ENCODE measurements at regions not wholly inside any gene's neighbourhood (a gene's known extent, or its start where the extent isn't known, plus 50 kb on each side); places are given as distances from the start of the nearest gene placed in this dataset.
"Not testable (repeated sequence)": the region's sequence is repeated elsewhere in the genome, so short reads cannot be mapped to it uniquely, and the experiment has no call there.

DNA sequence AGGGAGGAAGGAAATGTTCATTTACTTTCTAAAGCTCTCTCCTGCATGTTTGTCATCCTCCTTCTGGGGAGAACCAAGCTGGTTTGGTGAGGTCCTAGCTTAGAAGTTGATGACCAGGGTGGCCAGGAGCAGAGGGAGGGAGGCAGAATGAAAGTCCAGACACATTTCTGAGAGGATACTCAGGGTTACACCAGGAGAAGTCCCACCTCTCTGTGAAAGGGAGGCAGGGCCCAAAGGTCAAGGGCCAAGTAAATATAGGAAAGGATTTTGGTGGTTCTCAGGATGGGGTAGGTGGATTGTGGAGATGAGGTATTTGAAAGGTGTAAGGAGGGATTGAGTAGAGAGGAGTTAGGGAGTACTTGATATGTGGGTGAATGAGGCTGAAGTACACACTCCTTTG, 58.0 kb upstream of the FBXO11 start:
- no peak for TF ChIP-seq CTCF (conservative IDR thresholded peaks at IDR 0.05; ENCODE audit: low read depth, low read length)
- no peak for DNase-seq (ENCODE audit: low read depth)
- no peak overlapping the region for H3K4me3 ChIP-seq (ENCODE audit: low read depth, low read length)

DNA sequence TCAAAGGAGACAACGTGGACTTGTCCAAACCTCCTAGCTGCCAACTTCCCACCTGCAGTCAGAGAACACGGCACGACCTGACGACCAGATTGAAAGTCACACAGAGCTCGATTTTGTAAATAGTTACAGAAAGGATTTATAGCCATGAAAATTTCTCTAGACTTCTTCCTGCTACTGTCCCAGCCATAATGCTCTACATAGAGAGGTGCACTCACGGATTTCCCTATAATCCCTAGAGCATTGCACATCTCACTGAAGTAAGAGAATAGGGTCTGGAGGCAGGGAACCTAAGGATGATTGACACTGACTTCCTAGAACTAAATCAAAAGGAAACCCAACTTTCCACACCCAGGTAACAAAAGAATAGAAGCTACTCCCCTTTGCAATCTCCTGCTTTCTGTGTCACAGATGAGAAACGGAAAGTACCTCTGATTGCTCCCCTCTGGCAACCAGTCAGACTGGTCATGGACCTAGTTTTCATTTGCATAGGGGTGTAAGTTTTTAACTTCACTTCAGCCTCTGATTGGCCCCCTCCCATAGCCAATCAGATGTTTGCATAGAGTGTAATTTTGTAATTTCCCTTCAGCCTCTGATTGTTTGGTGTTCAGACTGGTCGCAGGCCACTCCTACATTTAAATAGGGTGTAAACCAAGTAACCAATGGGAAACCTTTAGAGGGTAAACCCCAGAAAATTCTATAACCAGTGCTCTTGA, 58.6 kb upstream of the FBXO11 start:
- no peak for TF ChIP-seq CTCF (conservative IDR thresholded peaks at IDR 0.05; ENCODE audit: low read depth, low read length)

DNA sequence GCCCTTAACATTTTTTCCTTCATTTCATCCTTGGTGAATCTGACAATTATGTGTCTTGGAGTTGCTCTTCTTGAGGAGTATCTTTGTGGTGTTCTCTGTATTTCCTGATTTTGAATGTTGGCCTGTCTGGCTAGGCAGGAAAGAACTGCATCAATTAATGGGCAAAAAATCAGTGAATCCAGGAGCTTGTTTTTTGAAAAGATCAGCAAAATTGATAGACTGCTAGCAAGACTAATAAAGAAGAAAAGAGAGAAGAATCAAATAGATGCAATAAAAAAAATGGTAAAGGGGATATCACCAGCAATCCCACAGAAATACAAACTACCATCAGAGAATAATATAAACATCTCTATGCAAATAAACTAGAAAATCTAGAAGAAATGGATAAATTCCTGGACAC, 70.4 kb upstream of the FBXO11 start:
- not testable (repeated sequence) for H3K4me3 ChIP-seq (ENCODE audit: low read depth, low read length); DNase-seq (ENCODE audit: low read depth)

More for the DNA sequence above, 58.6 kb upstream of the FBXO11 start:
- DNase-seq (ENCODE audit: low read depth) = no peak
- no peak overlapping the region for H3K4me3 ChIP-seq (ENCODE audit: low read depth, low read length)

DNA sequence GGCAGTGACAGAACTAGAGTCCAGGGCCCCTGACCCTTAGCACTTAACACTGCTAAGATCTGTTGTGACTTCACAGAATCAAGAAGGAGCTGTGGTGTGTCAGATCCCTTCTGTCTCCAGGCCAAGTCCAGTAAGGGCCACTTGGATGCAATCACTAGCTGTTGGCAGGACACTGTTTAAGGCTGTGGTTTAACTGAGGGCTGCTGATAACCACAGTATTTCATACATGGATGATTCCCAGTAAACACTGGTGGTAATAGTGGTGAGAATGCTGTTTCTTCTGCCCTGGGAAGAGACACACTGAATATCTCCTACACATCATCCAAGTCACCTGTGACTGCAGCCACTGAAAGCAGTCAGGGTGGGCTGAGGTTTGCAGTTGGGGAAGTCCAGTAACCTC, 77.7 kb upstream of the FBXO11 start:
- TF ChIP-seq CTCF (conservative IDR thresholded peaks at IDR 0.05; ENCODE audit: low read depth, low read length) = no peak
- peak; percentile 40 for DNase-seq (ENCODE audit: low read depth)
- H3K4me3 ChIP-seq (ENCODE audit: low read depth, low read length) = no peak overlapping the region

DNA sequence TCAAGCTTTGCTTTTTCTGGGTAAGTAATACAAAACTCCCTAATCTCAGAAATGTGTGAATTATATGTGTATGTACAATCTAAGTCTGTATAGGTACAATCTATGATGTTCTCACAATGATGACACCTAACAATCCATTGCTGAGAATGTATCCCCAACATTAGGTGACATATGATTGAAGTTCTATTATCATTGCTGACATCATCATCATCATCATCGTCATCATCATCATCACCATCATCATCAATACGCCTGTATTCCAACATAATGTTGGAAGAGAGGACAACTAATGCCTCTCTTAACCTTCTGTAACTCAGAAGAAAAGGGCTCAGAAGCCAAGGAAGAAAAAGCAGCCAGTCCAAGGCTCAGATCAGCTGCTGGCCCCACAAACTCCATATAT, 84.2 kb upstream of the FBXO11 start:
- no peak overlapping the region for H3K4me3 ChIP-seq (ENCODE audit: low read depth, low read length)
- no peak for TF ChIP-seq CTCF (conservative IDR thresholded peaks at IDR 0.05; ENCODE audit: low read depth, low read length)
- no peak for DNase-seq (ENCODE audit: low read depth)

DNA sequence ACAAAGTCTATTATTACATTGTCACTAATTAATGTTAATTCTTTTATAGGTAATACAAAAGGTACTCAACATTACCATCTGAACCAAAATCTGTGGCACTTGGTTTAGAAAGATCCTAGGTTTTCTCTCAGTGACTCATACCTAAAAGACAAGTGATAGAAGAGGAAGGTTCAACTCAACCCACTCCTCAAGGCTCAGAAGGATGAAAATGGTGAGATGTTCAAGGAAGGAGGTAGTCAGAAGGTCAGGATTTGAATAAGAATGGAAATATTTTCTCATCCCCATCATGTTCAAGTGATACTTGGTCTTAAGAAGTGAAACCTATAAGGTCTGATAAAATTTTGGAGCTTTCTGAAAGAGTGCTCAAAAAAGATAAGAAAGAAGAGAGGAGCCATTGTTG, 86.4 kb upstream of the FBXO11 start:
- no peak for TF ChIP-seq CTCF (conservative IDR thresholded peaks at IDR 0.05; ENCODE audit: low read depth, low read length)
- DNase-seq (ENCODE audit: low read depth) = no peak

DNA sequence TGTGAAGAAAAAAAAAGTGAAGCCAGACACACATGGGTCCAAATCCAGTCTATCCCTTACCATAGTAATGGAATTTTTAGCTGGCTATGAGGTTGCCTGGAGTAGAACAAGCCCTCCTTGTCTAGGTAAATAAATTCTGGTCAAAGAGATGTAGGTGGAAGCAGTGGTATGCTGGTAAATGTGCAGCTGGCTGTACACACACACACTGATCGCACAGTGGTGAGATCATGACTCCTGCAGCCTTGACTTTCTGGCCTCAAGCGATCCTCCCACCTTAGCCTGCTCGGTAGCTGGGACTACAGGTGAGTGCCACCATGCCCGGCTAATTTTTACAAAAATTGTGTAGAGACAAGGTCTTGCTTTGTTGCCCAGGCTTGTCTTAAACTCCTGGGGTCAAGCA, 90.5 kb upstream of the FBXO11 start:
- TF ChIP-seq CTCF (conservative IDR thresholded peaks at IDR 0.05; ENCODE audit: low read depth, low read length) = no peak
- DNase-seq (ENCODE audit: low read depth) = no peak
- no peak overlapping the region for H3K4me3 ChIP-seq (ENCODE audit: low read depth, low read length)

More for the DNA sequence above, 86.4 kb upstream of the FBXO11 start:
- no peak overlapping the region for H3K4me3 ChIP-seq (ENCODE audit: low read depth, low read length)

All from epithelial cell of proximal tubule (primary cell).